G401.6 (cell line): ENCODE measurements at regions not wholly inside any gene's neighbourhood (a gene's known extent, or its start where the extent isn't known, plus 50 kb on each side); places are given as distances from the start of the nearest gene placed in this dataset.
"Not testable (repeated sequence)": the region's sequence is repeated elsewhere in the genome, so short reads cannot be mapped to it uniquely, and the experiment has no call there.

Experiments used
- FAIRE-seq: peaks from 2 replicates; lab custom pipeline; 2012; peaks lifted over from hg19 to GRCh38; lab: Jason Lieb, UNC

DNA sequence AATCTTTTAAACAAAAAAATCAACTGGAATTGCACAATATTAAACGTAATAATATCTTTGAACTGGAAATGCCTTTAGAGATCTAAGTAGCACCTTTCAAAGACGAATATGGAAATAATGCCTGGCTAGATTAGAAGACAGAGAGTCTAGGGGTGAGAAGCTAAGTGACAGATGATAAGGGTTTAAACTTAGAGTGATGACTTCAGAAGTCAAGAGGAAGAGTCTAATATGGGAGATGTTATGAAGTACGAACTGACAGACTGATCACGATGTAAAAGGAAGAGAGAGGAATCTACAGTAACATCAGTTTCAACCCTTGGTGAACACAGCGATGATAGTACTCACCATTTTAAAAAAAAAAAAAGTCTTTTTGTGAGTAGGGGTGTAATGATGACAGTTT is 57.9 kb downstream of the HINT1 start:
- no peak for FAIRE-seq

- no peak for FAIRE-seq
These were observed 60.8 kb downstream of the HINT1 start for GRCh38 chr5:131104169-131104808.

DNA sequence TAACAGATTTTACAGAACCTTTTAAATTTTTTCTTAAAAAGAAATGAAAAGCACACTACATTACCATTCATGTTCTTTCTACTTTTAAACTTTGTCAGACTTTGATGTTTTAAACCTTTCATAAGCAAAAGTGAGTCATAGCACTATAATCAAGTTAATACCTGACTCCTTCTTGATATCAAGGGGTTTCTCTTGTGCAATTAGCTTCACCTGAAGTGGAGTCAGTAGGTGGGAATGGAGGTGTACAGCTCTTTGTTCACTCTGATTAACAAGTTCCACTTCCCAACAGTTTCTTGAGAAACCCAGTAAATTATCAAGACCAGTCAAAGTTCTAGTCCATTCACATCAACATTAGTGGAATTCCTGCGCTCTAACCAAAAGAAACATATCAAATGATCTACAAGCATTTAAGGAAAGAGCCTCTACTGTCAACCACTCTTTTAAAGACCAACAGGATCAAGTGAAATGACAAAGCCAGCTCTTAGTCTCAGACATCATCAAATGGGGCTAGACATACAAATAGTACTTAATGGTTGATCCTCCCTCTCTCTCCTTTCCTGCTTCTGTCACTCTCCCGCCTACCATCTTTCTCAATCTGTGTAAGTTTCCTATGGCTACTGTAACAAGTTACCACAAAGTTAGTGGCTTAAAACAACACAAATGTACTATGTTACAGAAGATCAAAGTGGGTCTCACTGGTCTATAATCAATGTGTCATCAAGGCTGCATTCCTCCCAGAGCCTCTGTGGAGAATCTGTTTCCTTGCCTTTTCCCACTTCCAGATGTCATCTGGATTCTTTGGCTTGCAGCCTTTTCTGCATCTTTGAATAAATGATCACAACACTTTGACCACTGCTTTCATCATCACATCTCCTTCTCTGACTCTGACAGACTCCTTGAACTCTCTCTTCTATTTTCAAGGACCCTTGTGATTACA is 68.0 kb downstream of the HINT1 start:
- no peak for FAIRE-seq

DNA sequence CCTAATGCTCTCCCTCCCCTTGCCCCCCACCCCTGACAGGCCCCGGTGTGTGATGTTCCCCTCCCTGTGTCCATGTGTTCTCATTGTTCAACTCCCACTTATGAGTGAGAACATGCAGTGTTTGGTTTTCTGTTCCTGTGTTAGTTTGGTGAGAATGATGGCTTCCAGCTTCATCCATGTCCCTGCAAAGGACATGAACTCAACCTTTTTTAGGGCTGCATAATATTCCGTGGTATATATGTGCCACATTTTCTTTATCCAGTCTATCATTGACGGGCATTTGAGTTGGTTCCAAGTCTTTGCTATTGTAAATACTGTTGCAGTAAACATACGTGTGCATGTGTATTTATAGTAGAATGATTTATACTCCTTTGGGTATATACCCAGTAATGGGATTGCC is 69.5 kb downstream of the HINT1 start:
- FAIRE-seq = not testable (repeated sequence)

GRCh38 chr5:131084436-131084835 is 80.6 kb downstream of the HINT1 start:
- no peak for FAIRE-seq

DNA sequence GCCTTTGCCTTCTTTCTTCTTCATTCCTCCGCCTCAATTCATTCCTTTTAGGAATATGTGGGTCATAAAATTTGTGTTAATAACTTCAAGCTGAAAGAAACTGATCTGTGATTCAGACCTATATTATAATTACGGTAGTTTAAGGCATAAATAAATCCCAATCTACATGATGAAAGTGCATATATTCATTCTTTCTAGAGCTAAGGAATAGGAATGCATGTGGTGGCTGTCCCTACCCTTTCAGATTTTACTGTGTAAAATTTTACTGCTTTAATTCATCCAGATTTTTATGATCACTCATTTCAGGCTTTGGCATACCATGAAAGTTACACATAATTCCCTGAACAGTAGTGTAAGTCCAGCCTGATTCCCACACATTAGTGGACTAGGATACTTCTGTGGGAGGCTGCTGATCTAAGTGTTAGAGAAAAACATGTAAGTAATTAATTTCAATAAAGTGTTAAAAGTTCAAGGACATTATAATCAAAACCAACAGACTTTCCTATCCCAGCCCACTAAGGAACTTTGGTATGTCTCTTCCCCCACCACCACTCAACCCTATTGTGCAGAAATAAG is 83.1 kb downstream of the HINT1 start:
- no peak for FAIRE-seq

DNA sequence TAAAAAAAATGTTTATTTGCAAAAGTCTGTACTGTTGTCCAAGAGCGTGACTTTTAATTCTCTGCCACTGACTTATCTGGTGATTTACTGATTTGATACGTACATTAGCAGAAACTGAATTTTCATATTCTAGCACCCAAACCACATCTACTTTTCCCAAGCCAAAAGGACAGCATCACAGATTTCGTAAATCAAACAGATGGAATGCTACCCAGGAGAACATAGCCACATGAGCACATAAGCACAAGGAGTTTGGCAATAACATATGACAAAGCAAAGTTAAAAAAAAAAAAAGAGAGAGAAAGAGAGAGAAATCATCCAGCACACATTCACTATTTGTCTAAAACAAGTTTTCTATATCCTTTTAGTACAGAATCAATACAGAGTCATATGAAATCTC is 83.7 kb downstream of the HINT1 start:
- no peak for FAIRE-seq

- no peak for FAIRE-seq
These were observed 85.8 kb downstream of the HINT1 start for GRCh38 chr5:131079232-131079631.

GRCh38 chr5:131068893-131069643 is 96.0 kb downstream of the HINT1 start:
- no peak for FAIRE-seq

DNA sequence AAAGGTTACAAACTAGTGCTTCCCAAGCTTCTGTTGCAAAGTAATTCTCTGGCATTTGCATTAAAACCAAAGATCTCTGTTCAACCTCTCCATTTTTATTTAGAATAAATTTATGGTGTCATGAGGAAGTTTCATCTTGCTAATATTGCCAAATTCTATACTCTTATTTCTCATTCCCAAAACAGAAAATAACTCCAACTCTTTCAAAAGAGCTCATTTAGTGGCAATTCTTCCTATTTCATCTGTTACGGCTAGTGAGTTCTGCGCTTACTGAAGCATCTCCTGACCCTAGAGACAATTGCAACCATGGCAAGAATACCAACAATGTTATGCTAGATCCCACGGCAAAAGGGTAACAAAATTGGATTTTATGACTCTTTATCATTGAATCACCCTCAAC is 97.0 kb downstream of the HINT1 start:
- no peak for FAIRE-seq

GRCh38 chr5:131067636-131068035 is 97.4 kb downstream of the HINT1 start:
- FAIRE-seq = no peak

DNA sequence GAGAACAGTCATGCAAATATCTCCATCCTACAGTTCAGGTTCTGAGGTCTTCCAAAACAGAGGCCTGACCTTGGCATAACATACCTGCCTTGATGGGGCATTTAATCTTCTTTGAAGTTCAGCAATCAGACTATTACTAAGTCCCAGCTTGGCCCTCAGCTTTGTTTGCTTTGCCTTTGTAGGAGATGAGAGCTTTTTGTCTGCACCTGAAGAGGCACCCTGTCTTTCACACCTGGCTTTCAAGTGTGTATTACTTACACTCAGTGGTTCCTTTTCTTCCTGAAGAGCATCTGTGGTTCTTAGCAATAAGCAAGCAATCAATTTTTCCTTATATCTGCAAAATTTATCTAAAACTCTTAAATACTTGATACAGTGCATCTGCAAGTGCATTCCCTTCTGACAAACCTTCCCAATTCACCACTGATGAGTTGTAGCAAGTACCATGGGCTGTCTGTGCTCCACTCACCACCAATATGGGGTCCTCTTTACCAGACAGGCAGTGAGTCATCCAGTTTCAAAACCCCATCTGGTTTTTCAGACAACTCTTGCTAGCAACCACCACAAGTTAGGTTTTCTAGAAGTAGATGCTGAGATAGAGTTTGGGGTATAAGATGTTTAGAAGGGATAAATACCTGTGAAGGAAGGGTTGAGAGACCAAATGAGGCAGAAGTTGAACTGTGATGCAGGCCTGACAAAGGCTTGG is 100.2 kb downstream of the HINT1 start:
- FAIRE-seq = no peak

- FAIRE-seq = no peak
These were observed 122.9 kb downstream of the HINT1 start for GRCh38 chr5:131042021-131042789.

- no peak for FAIRE-seq
These were observed 141.6 kb downstream of the HINT1 start for GRCh38 chr5:131023498-131023865.

DNA sequence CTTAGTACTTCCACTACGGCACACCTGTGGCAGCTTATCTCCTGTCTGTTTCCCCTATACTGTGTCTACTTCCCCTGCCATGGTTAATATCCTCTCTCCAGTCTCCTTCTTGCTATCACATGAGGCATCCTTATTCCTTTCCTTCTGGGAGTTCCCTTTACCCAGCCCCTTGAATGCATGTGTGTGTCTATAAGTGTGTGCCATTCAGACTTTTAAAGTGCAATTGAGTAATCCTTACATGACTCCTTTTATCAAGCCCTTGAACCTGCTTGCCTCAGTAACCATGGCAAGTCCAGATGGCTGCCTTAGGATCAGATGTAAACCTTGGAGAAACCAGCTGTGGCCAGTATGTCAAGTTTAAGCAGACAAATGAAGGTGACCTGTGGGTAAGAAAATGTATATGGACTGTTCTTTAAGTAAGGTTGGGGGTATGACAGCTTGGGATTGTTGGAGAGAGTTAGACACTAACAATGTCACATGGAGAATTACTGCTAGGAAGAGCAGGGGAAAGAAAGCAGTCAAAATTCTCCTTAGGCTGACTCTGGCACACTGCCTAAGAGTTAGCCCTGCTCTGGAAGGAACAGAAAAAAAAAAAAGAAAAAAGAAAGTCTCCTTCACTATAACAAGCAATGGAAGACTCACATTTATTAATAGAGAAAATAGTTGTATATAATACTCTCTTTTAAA is 142.1 kb downstream of the HINT1 start:
- FAIRE-seq = no peak

DNA sequence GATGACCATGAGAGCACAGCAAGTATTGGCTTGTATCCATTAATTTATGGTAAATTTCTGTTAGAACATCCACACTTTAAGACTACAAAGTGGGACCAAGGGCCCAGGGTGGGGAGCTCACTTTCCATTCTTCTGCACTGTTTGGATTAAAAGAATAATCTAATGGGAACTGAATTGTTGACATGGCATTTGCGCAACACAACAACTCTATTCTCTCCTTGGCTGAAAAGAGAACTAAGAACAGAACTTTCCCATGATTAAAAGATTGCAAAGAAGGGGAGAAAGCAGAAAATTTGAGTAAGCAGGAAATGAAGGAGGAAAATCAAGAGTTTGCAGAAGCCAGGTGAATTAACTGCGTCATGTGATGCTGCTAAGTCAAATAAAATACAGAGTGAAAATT is 143.4 kb downstream of the HINT1 start:
- FAIRE-seq = no peak

GRCh38 chr5:131019601-131020315 is 145.3 kb downstream of the HINT1 start:
- FAIRE-seq = no peak

DNA sequence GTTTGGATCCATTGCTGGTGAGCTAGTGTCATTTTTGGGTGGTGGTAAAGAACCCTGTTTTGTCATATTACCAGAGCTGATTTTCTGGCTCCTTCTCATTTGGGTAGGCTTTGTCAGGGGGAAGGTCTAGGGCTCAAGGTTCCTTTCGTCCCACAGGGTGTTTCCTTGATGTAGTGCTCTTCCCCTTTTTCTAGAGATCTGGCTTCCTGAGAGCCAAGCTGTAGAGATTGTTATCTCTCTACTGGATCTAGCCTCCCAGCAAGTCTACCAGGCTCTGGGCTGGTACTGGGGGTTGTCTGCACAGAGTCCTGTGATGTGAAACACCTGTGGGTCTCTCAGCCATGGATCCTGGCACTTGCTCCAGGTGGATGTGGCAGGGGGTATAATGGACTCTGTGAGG is 145.9 kb downstream of the HINT1 start:
- no peak for FAIRE-seq

DNA sequence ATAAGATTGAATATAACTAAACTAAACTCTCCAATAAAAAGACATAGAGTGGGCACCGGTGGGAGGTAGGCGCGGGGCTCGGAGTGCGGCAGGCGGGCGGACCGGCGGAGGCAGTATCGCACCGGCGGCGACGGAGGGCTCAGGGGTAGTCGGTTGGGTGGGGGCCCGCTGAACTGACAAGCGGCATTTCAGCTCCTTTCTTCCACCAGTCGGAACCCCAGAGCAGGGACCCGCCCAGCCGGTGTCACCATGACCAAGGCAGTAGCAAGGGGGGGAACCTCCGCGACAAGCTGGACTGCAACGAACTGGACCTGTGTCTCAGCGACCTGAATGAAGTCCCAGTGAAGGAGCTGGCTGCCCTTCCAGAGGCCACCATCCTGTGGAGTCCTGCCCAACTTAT is 156.7 kb downstream of the HINT1 start:
- no peak for FAIRE-seq
